HepG2 (cell line): ENCODE measurements at regions not wholly inside any gene's neighbourhood (a gene's known extent, or its start where the extent isn't known, plus 50 kb on each side); places are given as distances from the start of the nearest gene placed in this dataset.

Experiments used
- ATAC-seq: fragments of 200-7000 bp; cut with Tn5 transposase; 3 replicates; pipeline ENCODE4 v1.9.1; 2020; ENCODE audit warnings: mild to moderate bottlenecking, moderate library complexity
- BruUV-seq: library from RNA; stranded (reverse); fragments of 400-500 nt; replicated peaks from 2 replicates; lab custom pipeline; 2021; lab: Mats Ljungman, UMichigan
- CTCF ChIA-PET: fragments of 300-600 bp; formaldehyde crosslinking; extraction: SDS; loops from one replicate; lab custom pipeline; 2021; ENCODE audit warnings: low total read pairs, inconsistent platforms, low intra/inter-chr PET ratio; lab: Yijun Ruan, JAX
- POLR2A ChIA-PET: fragments of 350-600 bp; sonication (Branson Sonifier 250); formaldehyde crosslinking; loops from one replicate; lab custom pipeline; 2020; ENCODE audit warnings: antibody characterized with exemption, inconsistent platforms; lab: Yijun Ruan, JAX
- DNase-seq: peaks from one replicate; pipeline ENCODE4 v3.0.0-alpha.2; 2015; ENCODE audit warnings: low spot score
- FAIRE-seq: peaks from 3 replicates; lab custom pipeline; 2011; peaks lifted over from hg19 to GRCh38; lab: Jason Lieb, UNC
- H2AFZ ChIP-seq: one replicate; pipeline ENCODE4 v1.6.1; 2011; ENCODE audit warnings: low read length, inconsistent platforms
- H3K27ac ChIP-seq: fragments of 300-600 bp; 3 replicates; pipeline ENCODE4 v1.8.0; 2011; ENCODE audit warnings: mixed run types, mild to moderate bottlenecking, mixed read lengths, low read length, inconsistent platforms; ENCODE audit not compliant: insufficient read depth; ENCODE audit errors: extremely low read length
- H3K27me3 ChIP-seq, 2 experiments: fragments of 200-600 bp in 1 of 2; 2 replicates in 1 of 2; 3 replicates in 1 of 2; pipeline versions ENCODE4 v1.6.0 to v1.8.0; 2011; ENCODE audit warnings: low read length in 2 of 2, mild to moderate bottlenecking in 2 of 2, moderate library complexity in 2 of 2, inconsistent platforms in 1 of 2; ENCODE audit not compliant: insufficient read depth in 2 of 2, control insufficient read depth in 1 of 2
- H3K36me3 ChIP-seq, 2 experiments: fragments of 200-600 bp in 1 of 2; replicated peaks in 1 of 2; 2 replicates in 1 of 2; 3 replicates in 1 of 2; pipeline versions ENCODE4 v1.5.1 to v1.8.0; 2011; ENCODE audit warnings: low read length in 2 of 2, inconsistent platforms in 1 of 2; ENCODE audit not compliant: insufficient read depth in 2 of 2, control insufficient read depth in 1 of 2
- H3K4me1 ChIP-seq: 2 replicates; pipeline ENCODE4 v1.5.1; 2012; ENCODE audit warnings: low read length, inconsistent platforms; ENCODE audit not compliant: insufficient read depth
- H3K4me2 ChIP-seq: 2 replicates; pipeline ENCODE4 v1.6.0; 2011; ENCODE audit warnings: low read depth, low read length, inconsistent platforms
- H3K4me3 ChIP-seq, 3 experiments: fragments of 200-600 bp in 1 of 3; sonication (generic), shearing (Covaris generic) in 1 of 3; replicated peaks in 1 of 3; 2 replicates each; pipeline ENCODE4 v1.5.1; 2011 to 2016; ENCODE audit warnings: low read length in 3 of 3, inconsistent platforms in 2 of 3, low read depth in 2 of 3, mild to moderate bottlenecking in 2 of 3, control low read depth in 1 of 3, mixed read lengths in 1 of 3; ENCODE audit not compliant: insufficient read depth in 1 of 3
- H3K79me2 ChIP-seq: one replicate; pipeline ENCODE4 v1.6.1; 2011; ENCODE audit warnings: low read length, inconsistent platforms; ENCODE audit not compliant: insufficient read depth
- H3K9ac ChIP-seq: 2 replicates; pipeline ENCODE4 v1.6.0; 2011; ENCODE audit warnings: mild to moderate bottlenecking, low read depth, low read length, inconsistent platforms; ENCODE audit not compliant: insufficient read depth
- H3K9me3 ChIP-seq: 2 replicates; pipeline ENCODE4 v1.5.1; 2012; ENCODE audit warnings: mild to moderate bottlenecking, low read length
- H4K20me1 ChIP-seq: 2 replicates; pipeline ENCODE4 v1.6.0; 2011; ENCODE audit warnings: inconsistent platforms, mild to moderate bottlenecking, low read length, moderate library complexity; ENCODE audit not compliant: insufficient read depth
- BRD4 ChIP-seq: sonication (generic); formaldehyde crosslinking; IDR thresholded peaks from 2 replicates; pipeline ENCODE4 v1.4.0; 2020; ENCODE audit warnings: missing genetic modification reagents
- RBM39 ChIP-seq: fragments of 200-400 bp; formaldehyde crosslinking; IDR thresholded peaks from one replicate; pipeline ENCODE4 v1.6.1; 2018; ENCODE audit warnings: antibody characterized with exemption, mild to moderate bottlenecking, low read depth, low read length; ENCODE audit not compliant: poor library complexity, severe bottlenecking
- SP2 ChIP-seq: sonication (generic); formaldehyde crosslinking; IDR thresholded peaks from 2 replicates; pipeline ENCODE4 v1.5.1; 2020; ENCODE audit warnings: mild to moderate bottlenecking, missing genetic modification reagents
- SRSF9 ChIP-seq: fragments of 200-400 bp; formaldehyde crosslinking; IDR thresholded peaks from 2 replicates; pipeline ENCODE4 v1.6.1; 2018; ENCODE audit warnings: borderline replicate concordance, mild to moderate bottlenecking, low read depth, low read length; ENCODE audit not compliant: insufficient read depth, poor library complexity, severe bottlenecking
- TRIM24 ChIP-seq: sonication (generic); formaldehyde crosslinking; IDR thresholded peaks from 2 replicates; pipeline ENCODE4 v1.8.0; 2022; ENCODE audit warnings: mild to moderate bottlenecking, missing genetic modification reagents
- ZBTB1 ChIP-seq: sonication (generic); formaldehyde crosslinking; IDR thresholded peaks from 2 replicates; pipeline ENCODE4 v1.4.0; 2020; ENCODE audit warnings: missing genetic modification reagents, borderline replicate concordance
- ZNF430 ChIP-seq: sonication (generic); formaldehyde crosslinking; IDR thresholded peaks from 2 replicates; pipeline ENCODE4 v1.9.0; 2021; ENCODE audit warnings: mild to moderate bottlenecking, missing genetic modification reagents
- ZNF737 ChIP-seq: sonication (generic); formaldehyde crosslinking; IDR thresholded peaks from 2 replicates; pipeline ENCODE4 v1.5.0; 2020; ENCODE audit warnings: missing genetic modification reagents, mild to moderate bottlenecking, borderline replicate concordance
- WGBS: methylation state at CpG from one replicate; pipeline ENCODE4 v1.1.6; 2017; ENCODE audit warnings: low lambda C conversion rate; 5-methylcytosine and 5-hydroxymethylcytosine counted together
- in situ Hi-C: cut with HindIII; loops from 2 replicates; pipeline ENCODE4 v1.10.0; 2017; ENCODE audit warnings: low pct_unique_long_range_greater_than_20kb; ENCODE audit not compliant: extremely low pct_ligation_motif_present
- intact Hi-C: fragments of 100-400 bp; cut with micrococcal nuclease; formaldehyde crosslinking; loops from one replicate; pipeline ENCODE4 v1.10.0; 2022; ENCODE audit not compliant: unreplicated experiment
- TF ChIP-seq, protein P1 (sequence below): IDR thresholded peaks from 2 replicates; pipeline ENCODE4 v1.6.1; 2012; ENCODE audit warnings: inconsistent platforms
- TF ChIP-seq, protein P2 (sequence below): sonication (generic); formaldehyde crosslinking; IDR thresholded peaks from 2 replicates; pipeline ENCODE4 v1.5.0; 2020; ENCODE audit warnings: missing genetic modification reagents
- TF ChIP-seq, protein P3 (sequence below): sonication (generic); formaldehyde crosslinking; IDR thresholded peaks from 2 replicates; pipeline ENCODE4 v1.5.0; 2020; ENCODE audit warnings: missing genetic modification reagents

DNA sequence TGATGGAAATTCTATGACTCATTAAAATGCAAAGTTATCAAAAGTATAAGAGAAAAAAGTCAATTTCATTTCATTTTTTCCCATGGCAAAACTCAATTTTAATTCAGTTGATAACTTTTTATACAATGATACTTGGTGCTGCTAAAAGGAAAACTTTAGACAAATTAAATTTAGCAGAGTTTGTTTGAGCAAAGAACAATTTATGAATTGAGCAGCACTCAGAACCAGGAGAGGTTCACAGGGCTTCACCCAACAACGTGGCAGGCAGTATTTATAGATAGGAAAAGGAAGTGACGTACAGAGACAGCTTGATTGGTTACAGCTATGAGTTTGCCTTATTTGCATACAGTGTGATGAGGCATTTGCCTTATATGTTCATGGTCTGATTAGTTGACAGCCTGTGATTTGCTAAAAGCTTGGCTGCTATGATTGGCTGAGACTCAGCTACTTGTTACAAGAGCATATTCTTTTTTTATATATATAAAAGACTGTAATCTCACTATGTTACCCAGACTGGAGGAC is 157.2 kb upstream of the CELF2 start:
- Histone ChIP-seq H3K36me3 (no peaks in the 10 kb centered on the region), H3K79me2 (no peaks in the 10 kb centered on the region), H3K27me3 (no peaks in the 10 kb centered on the region; a peak in 1 of 5 replicates), H3K27ac (no peak overlapping the region), H3K9me3 (peaks cover 12% of the 10 kb centered on the region), H3K4me1 (no peaks in the 10 kb centered on the region), H2AFZ (no peak overlapping the region), H3K4me3 (no peak overlapping the region), H3K9ac (no peak overlapping the region), H3K4me2 (no peak overlapping the region), H4K20me1 (no peaks in the 10 kb centered on the region)
- ChIA-PET CTCF (no interaction called here), POLR2A (no interaction called here)
- no peak for TF ChIP-seq SP2
- no peak for TF ChIP-seq BRD4
- no peak for TF ChIP-seq ZBTB1 (CRISPR knock-in tag)
- TF ChIP-seq ZNF430 = no peak
- TF ChIP-seq, protein P1, sequence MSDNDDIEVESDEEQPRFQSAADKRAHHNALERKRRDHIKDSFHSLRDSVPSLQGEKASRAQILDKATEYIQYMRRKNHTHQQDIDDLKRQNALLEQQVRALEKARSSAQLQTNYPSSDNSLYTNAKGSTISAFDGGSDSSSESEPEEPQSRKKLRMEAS = no peak
- TF ChIP-seq, protein P2, sequence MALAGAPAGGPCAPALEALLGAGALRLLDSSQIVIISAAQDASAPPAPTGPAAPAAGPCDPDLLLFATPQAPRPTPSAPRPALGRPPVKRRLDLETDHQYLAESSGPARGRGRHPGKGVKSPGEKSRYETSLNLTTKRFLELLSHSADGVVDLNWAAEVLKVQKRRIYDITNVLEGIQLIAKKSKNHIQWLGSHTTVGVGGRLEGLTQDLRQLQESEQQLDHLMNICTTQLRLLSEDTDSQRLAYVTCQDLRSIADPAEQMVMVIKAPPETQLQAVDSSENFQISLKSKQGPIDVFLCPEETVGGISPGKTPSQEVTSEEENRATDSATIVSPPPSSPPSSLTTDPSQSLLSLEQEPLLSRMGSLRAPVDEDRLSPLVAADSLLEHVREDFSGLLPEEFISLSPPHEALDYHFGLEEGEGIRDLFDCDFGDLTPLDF (CRISPR knock-in tag) = no peak
- TF ChIP-seq RBM39 = no peak
- TF ChIP-seq SRSF9 = no peak
- TF ChIP-seq TRIM24 (CRISPR knock-in tag) = no peak
- TF ChIP-seq, protein P3, sequence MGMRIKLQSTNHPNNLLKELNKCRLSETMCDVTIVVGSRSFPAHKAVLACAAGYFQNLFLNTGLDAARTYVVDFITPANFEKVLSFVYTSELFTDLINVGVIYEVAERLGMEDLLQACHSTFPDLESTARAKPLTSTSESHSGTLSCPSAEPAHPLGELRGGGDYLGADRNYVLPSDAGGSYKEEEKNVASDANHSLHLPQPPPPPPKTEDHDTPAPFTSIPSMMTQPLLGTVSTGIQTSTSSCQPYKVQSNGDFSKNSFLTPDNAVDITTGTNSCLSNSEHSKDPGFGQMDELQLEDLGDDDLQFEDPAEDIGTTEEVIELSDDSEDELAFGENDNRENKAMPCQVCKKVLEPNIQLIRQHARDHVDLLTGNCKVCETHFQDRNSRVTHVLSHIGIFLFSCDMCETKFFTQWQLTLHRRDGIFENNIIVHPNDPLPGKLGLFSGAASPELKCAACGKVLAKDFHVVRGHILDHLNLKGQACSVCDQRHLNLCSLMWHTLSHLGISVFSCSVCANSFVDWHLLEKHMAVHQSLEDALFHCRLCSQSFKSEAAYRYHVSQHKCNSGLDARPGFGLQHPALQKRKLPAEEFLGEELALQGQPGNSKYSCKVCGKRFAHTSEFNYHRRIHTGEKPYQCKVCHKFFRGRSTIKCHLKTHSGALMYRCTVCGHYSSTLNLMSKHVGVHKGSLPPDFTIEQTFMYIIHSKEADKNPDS = no peak
- TF ChIP-seq ZNF737 (CRISPR knock-in tag) = no peak
- in situ Hi-C loops (no loop called here), intact Hi-C loops (no loop called here)
- DNase-seq = no peak
- no peak for FAIRE-seq
- ATAC-seq = no peak
- BruUV-seq = no TSS peak
- 6% methylated on average over 2 of the region's 2 CpGs for WGBS
